ENCODE measurements at regions not wholly inside any gene's neighbourhood (a gene's known extent, or its start where the extent isn't known, plus 50 kb on each side); places are given as distances from the start of the nearest gene placed in this dataset.

- TF ChIP-seq CTCF (conservative IDR thresholded peaks at IDR 0.05; ENCODE audit: low read depth, low read length) = no peak
- no peak for TF ChIP-seq EZH2 (IDR thresholded peaks at IDR 0.05; ENCODE audit: low read length, unreplicated experiment)
Observed at GRCh38 chr5:15377573-15378340, 122.2 kb upstream of the FBXL7 start.

Measured in PC-3 (cell line).